Coronary artery (tissue), 2 donors: ENCODE measurements at regions not wholly inside any gene's neighbourhood (a gene's known extent, or its start where the extent isn't known, plus 50 kb on each side); places are given as distances from the start of the nearest gene placed in this dataset.
"Not testable (repeated sequence)": the region's sequence is repeated elsewhere in the genome, so short reads cannot be mapped to it uniquely, and the experiment has no call there.

Experiments used
- DNase-seq: peaks from one replicate; pipeline ENCODE4 v3.0.0-alpha.2; 2017; ENCODE audit warnings: low spot score
- H3K27ac ChIP-seq, 2 donors: fragments of 200-600 bp; sonication (generic); one replicate each; pipeline ENCODE4 v1.5.1; 2016 to 2019
- H3K4me3 ChIP-seq: fragments of 200-600 bp; sonication (generic); 2 replicates; pipeline ENCODE4 v1.5.1; 2016; ENCODE audit warnings: mild to moderate bottlenecking, moderate library complexity
- TF ChIP-seq, protein P1 (sequence below): fragments of 200-600 bp; sonication (generic); IDR thresholded peaks from one replicate; pipeline ENCODE4 v1.5.1; 2019; ENCODE audit warnings: antibody characterized with exemption

DNA sequence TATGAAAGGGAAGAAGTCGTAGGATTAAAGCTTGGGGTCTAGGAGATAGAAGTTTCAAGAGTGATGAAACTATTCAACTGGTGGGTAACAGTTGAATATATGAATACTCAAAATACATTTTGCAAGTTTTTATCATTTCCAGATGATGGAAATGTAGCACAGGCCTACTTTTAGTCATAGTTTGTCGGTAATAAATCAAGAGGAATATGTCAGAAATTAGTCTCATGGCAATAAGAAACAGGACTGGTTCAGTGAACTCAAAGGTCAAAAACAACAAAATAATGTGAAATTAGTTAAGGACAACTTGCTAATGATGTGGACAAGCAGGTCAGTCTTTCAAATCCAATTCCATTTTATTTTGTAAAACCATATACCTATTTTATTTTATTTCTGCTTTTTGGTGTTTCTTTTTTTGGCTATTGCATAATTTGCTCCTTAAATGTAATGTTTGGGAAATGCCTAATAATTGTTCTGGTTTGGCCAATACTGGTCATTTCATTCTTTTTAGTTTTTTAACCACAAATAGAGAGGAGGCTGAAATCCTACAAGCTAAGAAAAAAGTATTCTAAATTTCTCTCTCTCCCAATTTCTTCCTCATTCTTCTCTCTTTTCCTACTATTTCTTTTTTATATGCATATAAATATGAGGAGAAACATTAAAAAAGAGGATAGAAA lies 195.2 kb upstream of the ARHGEF26 start:
- no peak overlapping the region for H3K4me3 ChIP-seq
- DNase-seq = no peak
- TF ChIP-seq, protein P1, sequence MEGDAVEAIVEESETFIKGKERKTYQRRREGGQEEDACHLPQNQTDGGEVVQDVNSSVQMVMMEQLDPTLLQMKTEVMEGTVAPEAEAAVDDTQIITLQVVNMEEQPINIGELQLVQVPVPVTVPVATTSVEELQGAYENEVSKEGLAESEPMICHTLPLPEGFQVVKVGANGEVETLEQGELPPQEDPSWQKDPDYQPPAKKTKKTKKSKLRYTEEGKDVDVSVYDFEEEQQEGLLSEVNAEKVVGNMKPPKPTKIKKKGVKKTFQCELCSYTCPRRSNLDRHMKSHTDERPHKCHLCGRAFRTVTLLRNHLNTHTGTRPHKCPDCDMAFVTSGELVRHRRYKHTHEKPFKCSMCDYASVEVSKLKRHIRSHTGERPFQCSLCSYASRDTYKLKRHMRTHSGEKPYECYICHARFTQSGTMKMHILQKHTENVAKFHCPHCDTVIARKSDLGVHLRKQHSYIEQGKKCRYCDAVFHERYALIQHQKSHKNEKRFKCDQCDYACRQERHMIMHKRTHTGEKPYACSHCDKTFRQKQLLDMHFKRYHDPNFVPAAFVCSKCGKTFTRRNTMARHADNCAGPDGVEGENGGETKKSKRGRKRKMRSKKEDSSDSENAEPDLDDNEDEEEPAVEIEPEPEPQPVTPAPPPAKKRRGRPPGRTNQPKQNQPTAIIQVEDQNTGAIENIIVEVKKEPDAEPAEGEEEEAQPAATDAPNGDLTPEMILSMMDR = no peak
- no peak overlapping the region for H3K27ac ChIP-seq

DNA sequence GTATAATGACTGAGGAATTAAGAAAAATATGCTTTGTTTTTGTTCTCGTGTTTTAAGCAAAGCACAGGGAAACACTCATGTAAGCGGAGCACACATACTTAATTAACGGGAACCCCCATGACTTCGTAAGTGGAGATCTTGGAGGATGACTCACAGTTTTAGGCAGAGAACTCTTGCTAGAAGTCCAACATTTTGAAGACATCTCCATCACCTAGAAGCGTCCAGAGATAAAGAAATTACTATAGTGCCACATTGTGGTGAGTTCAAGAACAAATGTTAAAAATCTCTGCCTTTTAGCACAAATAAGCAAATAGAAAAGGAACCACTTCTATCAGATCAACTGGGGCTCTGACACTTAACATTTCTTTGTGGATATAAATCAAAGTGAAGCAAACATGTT lies 194.1 kb upstream of the ARHGEF26 start:
- Histone ChIP-seq H3K27ac (no peak overlapping the region), H3K4me3 (no peak overlapping the region)
- TF ChIP-seq, protein P1 = no peak
- no peak for DNase-seq

DNA sequence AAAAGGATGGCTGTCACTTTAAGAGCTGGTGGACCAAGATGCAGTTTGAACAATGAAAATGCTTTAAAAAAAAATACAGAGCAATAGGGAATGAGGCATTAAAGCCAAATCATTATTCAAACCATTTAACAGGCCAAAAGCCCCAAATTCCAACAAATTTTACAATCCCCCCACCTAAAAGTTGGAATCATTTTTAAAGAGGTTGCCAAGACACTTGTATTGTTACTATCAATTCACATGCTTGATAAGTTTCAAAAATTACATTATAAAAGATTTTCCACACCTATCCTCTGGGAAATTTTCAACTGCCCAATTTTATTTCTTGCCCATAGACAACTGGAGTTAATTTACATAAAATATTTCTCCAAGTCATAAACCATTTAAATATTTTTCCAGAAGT lies 192.3 kb upstream of the ARHGEF26 start:
- Histone ChIP-seq H3K27ac (no peak overlapping the region), H3K4me3 (no peak overlapping the region)
- no peak for DNase-seq

DNA sequence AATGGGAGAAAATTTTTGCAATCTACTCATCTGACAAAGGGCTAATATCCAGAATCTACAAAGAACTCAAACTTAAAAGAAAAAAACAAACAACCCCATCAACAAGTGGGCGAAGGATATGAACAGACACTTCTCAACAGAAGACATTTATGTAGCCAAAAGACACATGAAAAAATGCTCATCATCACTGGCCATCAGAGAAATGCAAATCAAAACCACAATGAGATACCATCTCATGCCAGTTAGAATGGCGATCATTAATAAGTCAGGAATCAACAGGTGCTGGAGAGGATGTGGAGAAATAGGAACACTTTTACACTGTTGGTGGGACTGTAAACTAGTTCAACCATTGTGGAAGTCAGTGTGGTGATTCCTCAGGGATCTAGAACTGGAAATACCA lies 187.7 kb upstream of the ARHGEF26 start:
- not testable (repeated sequence) for DNase-seq, H3K27ac ChIP-seq, H3K4me3 ChIP-seq

More for the DNA sequence above, 192.3 kb upstream of the ARHGEF26 start:
- TF ChIP-seq, protein P1 = no peak

DNA sequence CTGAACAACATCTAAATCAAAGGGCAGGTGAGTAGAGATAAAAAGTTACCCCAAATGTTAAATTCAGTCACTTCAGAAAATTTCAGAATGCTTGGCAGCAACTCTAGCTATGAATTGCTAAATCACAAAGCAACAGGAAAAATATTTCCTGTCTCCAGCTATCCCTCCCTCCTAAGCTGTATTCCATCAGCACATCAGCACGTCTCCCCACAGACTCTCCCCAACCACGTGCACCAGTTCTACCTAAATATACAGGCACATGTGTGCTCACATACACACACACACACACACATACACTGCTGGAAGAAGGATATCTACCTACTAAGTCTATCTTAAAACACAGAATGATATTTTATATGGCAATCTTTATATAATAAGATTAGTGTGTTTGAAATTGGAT lies 177.1 kb upstream of the ARHGEF26 start:
- Histone ChIP-seq H3K4me3 (no peak overlapping the region), H3K27ac (no peak overlapping the region)
- TF ChIP-seq, protein P1 = no peak
- no peak for DNase-seq

DNA sequence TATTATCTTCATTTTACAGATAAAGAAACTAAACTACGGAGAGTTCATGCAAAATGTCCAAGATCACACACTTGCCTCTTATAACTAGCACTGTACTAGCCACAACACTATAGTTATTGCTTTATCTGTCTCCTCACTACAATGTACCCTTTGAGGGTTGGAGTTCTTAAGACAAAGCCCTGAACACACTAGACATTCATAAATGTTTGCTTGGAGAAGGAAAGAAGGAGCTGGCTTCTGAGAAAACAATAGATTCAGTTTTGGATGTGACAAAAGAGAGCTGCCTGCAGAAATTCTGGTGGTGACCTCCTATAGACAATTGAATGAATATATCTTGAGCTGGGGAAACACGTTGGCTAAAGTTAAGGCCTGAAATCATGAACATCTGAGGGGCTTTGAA lies 169.9 kb upstream of the ARHGEF26 start:
- Histone ChIP-seq H3K27ac (no peak overlapping the region), H3K4me3 (no peak overlapping the region)
- DNase-seq = no peak
- TF ChIP-seq, protein P1 = no peak

DNA sequence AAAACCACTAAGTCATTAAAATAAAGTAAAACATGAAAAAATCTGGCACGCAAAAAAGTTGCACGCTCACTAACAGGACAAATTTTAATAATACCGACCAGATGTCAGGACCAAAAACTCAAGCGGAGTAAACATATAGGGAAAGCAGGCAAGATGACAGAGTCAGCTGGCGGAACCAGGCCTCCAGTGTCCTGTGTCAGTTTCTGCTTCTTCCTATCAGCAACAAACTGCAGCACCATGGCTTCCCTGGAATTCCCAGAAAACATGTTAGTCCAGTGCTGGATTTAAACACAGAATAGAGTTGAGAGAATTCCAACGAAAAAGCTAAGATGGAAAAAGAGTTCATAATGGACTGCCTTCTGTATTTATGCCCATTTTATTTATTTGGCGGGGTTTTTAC lies 169.1 kb upstream of the ARHGEF26 start:
- TF ChIP-seq, protein P1 = no peak
- no peak for DNase-seq
- no peak overlapping the region for H3K27ac ChIP-seq

DNA sequence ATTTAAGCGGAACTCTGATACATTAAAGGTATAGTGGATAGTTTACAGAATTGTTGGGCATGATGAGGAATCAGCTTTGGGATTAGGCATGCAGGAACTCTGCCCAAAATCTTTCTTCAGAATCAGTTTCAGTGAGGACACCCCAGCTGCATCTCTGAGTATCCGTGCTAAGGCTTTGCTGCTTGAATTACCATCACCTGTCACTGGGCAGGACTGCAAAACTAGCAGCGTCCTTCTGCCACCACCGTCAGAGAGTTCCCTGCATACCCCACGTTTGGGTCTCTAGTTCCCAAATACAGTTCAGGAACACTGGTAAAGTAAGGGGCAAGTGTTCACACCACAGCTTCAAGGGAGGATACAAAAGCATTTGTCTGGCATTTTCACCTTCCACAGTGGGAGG lies 164.6 kb upstream of the ARHGEF26 start:
- no peak for DNase-seq
- H3K27ac ChIP-seq = no peak overlapping the region
- TF ChIP-seq, protein P1 = no peak
- H3K4me3 ChIP-seq = no peak overlapping the region

More for the DNA sequence above, 169.1 kb upstream of the ARHGEF26 start:
- H3K4me3 ChIP-seq = no peak overlapping the region
